Limb (tissue), 2 donors: ENCODE measurements at regions not wholly inside any gene's neighbourhood (a gene's known extent, or its start where the extent isn't known, plus 50 kb on each side); places are given as distances from the start of the nearest gene placed in this dataset.
"Not testable (repeated sequence)": the region's sequence is repeated elsewhere in the genome, so short reads cannot be mapped to it uniquely, and the experiment has no call there.

Experiments
- DNase-seq, 2 donors: peaks; one replicate each; pipeline ENCODE4 v3.0.0-alpha.2; 2016; ENCODE audit errors: extremely low spot score in 2 of 2

GRCh38 chr2:91604629-91605028 lies 2913.2 kb downstream of the RPIA start:
- DNase-seq, result not testable (repeated sequence)

GRCh38 chr2:91623739-91624138 lies 2932.3 kb downstream of the RPIA start:
- not testable (repeated sequence) for DNase-seq

- not testable (repeated sequence) for DNase-seq
Observed at GRCh38 chr2:91628471-91628870, 2937.0 kb downstream of the RPIA start.

- DNase-seq, result peak; percentile 6 to 29
Observed at GRCh38 chr2:91657193-91657592, 2965.7 kb downstream of the RPIA start.

GRCh38 chr2:91658336-91658735 lies 2966.9 kb downstream of the RPIA start:
- DNase-seq, result peak; percentile 0 to 20

GRCh38 chr2:91659189-91659916 lies 2967.9 kb downstream of the RPIA start:
- DNase-seq, result not testable (repeated sequence)

- DNase-seq, result peak; percentile 13 to 50
Observed at GRCh38 chr2:91659917-91660275, 2968.4 kb downstream of the RPIA start.

GRCh38 chr2:91667341-91667740 lies 2975.9 kb downstream of the RPIA start:
- DNase-seq, result not testable (repeated sequence)

- DNase-seq, result not testable (repeated sequence)
Observed at GRCh38 chr2:91685541-91685940, 2994.1 kb downstream of the RPIA start.

GRCh38 chr2:91686046-91686445 lies 2994.6 kb downstream of the RPIA start:
- DNase-seq, result peak in 1 of 2 donors; percentile 21
